ENCODE measurements at regions not wholly inside any gene's neighbourhood (a gene's known extent, or its start where the extent isn't known, plus 50 kb on each side); places are given as distances from the start of the nearest gene placed in this dataset.
"Not testable (repeated sequence)": the region's sequence is repeated elsewhere in the genome, so short reads cannot be mapped to it uniquely, and the experiment has no call there.

GRCh38 chr2:223494496-223494895 lies 107.7 kb downstream of the SCG2 start:
- no peak overlapping the region for H3K27ac Mint-ChIP-seq
- ATAC-seq, result no peak
- H3K36me3 Mint-ChIP-seq, result no peaks in the 10 kb centered on the region
- Histone ChIP-seq H3K36me3 (ENCODE audit: control insufficient read depth, insufficient read depth, low read length) (no peaks in the 10 kb centered on the region), H3K4me1 (ENCODE audit: control insufficient read depth, insufficient read depth, low read length) (no peaks in the 10 kb centered on the region), H3K27ac (ENCODE audit: low read length) (no peak overlapping the region), H3K4me3 (ENCODE audit: low read length) (no peak overlapping the region), H3K27me3 (ENCODE audit: control insufficient read depth, insufficient read depth, low read length) (no peaks in the 10 kb centered on the region), H3K9me3 (ENCODE audit: control insufficient read depth, insufficient read depth, low read length) (no peaks in the 10 kb centered on the region)
- H3K9me3 Mint-ChIP-seq, result peaks cover 0 to 2% of the 10 kb centered on the region in 2 donors
- intact Hi-C loops (cut with micrococcal nuclease), result no loop called here
- no peaks in the 10 kb centered on the region for H3K27me3 Mint-ChIP-seq (ENCODE audit: low read depth in 2 of 2)
- no peaks in the 10 kb centered on the region for H3K4me1 Mint-ChIP-seq
- no peak for TF ChIP-seq CTCF (IDR thresholded peaks at IDR 0.05)
- WGBS (ENCODE audit: insufficient coverage), result 71% methylated on average over 1 of the region's 2 CpGs
- DNase-seq, result no peak
- no peak overlapping the region for H3K4me3 Mint-ChIP-seq

GRCh38 chr2:223494942-223495341 lies 107.2 kb downstream of the SCG2 start:
- DNase-seq, result no peak
- Histone ChIP-seq H3K4me3 (ENCODE audit: low read length) (no peak overlapping the region), H3K9me3 (ENCODE audit: control insufficient read depth, insufficient read depth, low read length) (no peaks in the 10 kb centered on the region), H3K4me1 (ENCODE audit: control insufficient read depth, insufficient read depth, low read length) (no peaks in the 10 kb centered on the region), H3K36me3 (ENCODE audit: control insufficient read depth, insufficient read depth, low read length) (no peaks in the 10 kb centered on the region), H3K27ac (ENCODE audit: low read length) (no peak overlapping the region), H3K27me3 (ENCODE audit: control insufficient read depth, insufficient read depth, low read length) (no peaks in the 10 kb centered on the region)
- H3K27ac Mint-ChIP-seq, result no peak overlapping the region
- no peak overlapping the region for H3K4me3 Mint-ChIP-seq
- ATAC-seq, result no peak
- H3K9me3 Mint-ChIP-seq, result peaks cover 0 to 2% of the 10 kb centered on the region in 2 donors
- no peaks in the 10 kb centered on the region for H3K4me1 Mint-ChIP-seq
- WGBS (ENCODE audit: insufficient coverage), result 38% methylated on average over 1 of the region's 2 CpGs
- no peaks in the 10 kb centered on the region for H3K36me3 Mint-ChIP-seq
- intact Hi-C loops (cut with micrococcal nuclease), result no loop called here
- no peaks in the 10 kb centered on the region for H3K27me3 Mint-ChIP-seq (ENCODE audit: low read depth in 2 of 2)
- TF ChIP-seq CTCF (IDR thresholded peaks at IDR 0.05), result no peak

DNA sequence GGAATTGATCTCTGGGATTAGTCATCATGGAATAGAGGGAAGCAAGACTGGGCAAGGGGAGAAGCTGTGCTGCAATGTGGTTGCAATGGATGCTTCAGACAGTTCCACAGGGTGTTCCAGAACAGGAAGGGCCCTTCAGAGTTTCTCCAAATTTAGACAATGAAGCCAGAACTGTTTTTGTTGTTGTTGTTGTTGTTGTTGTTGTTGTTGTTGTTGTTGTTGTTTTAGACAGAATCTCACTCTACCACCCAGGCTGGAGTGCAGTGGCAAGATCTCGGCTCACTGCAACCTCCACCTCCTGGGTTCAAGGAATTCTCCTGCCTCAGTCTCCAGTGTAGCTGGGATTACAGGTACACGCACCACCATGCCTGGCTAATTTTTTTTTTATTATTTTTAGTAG lies 105.3 kb downstream of the SCG2 start:
- DNase-seq; H3K4me3 ChIP-seq (ENCODE audit: low read length); ATAC-seq; H3K27ac Mint-ChIP-seq; H3K4me1 Mint-ChIP-seq; H3K27me3 ChIP-seq (ENCODE audit: control insufficient read depth, insufficient read depth, low read length); H3K4me1 ChIP-seq (ENCODE audit: control insufficient read depth, insufficient read depth, low read length); H3K36me3 ChIP-seq (ENCODE audit: control insufficient read depth, insufficient read depth, low read length); H3K9me3 ChIP-seq (ENCODE audit: control insufficient read depth, insufficient read depth, low read length); H3K36me3 Mint-ChIP-seq; H3K4me3 Mint-ChIP-seq; intact Hi-C loops (cut with micrococcal nuclease); H3K9me3 Mint-ChIP-seq; H3K27me3 Mint-ChIP-seq (ENCODE audit: low read depth in 2 of 2); H3K27ac ChIP-seq (ENCODE audit: low read length): not testable (repeated sequence)
- WGBS (ENCODE audit: insufficient coverage), result 91% methylated on average over 2 of the region's 2 CpGs

- WGBS (ENCODE audit: insufficient coverage), result 94% methylated on average over 6 of the region's 6 CpGs
- Histone ChIP-seq H3K36me3 (ENCODE audit: control insufficient read depth, insufficient read depth, low read length) (no peaks in the 10 kb centered on the region), H3K4me3 (ENCODE audit: low read length) (no peak overlapping the region), H3K9me3 (ENCODE audit: control insufficient read depth, insufficient read depth, low read length) (no peaks in the 10 kb centered on the region), H3K27me3 (ENCODE audit: control insufficient read depth, insufficient read depth, low read length) (no peaks in the 10 kb centered on the region), H3K4me1 (ENCODE audit: control insufficient read depth, insufficient read depth, low read length) (no peaks in the 10 kb centered on the region), H3K27ac (ENCODE audit: low read length) (no peak overlapping the region)
- intact Hi-C loops (cut with micrococcal nuclease), result no loop called here
- Mint-ChIP-seq H3K36me3 (no peaks in the 10 kb centered on the region), H3K27me3 (ENCODE audit: low read depth in 2 of 2) (no peaks in the 10 kb centered on the region), H3K9me3 (no peaks in the 10 kb centered on the region), H3K4me3 (no peak overlapping the region), H3K27ac (no peak overlapping the region), H3K4me1 (no peaks in the 10 kb centered on the region)
- DNase-seq (no peak), ATAC-seq (no peak)
- no peak for TF ChIP-seq CTCF (IDR thresholded peaks at IDR 0.05)
These were observed 101.5 kb downstream of the SCG2 start for GRCh38 chr2:223500709-223501108.
